GM21576 (cell line): ENCODE measurements at regions not wholly inside any gene's neighbourhood (a gene's known extent, or its start where the extent isn't known, plus 50 kb on each side); places are given as distances from the start of the nearest gene placed in this dataset.

ENCODE experiments used
- ATAC-seq: cut with Tn5 transposase; IDR thresholded peaks from one replicate; pipeline ENCODE4 v1.9.1; 2021; ENCODE audit warnings: mild to moderate bottlenecking, moderate library complexity; ENCODE audit not compliant: unreplicated experiment

DNA sequence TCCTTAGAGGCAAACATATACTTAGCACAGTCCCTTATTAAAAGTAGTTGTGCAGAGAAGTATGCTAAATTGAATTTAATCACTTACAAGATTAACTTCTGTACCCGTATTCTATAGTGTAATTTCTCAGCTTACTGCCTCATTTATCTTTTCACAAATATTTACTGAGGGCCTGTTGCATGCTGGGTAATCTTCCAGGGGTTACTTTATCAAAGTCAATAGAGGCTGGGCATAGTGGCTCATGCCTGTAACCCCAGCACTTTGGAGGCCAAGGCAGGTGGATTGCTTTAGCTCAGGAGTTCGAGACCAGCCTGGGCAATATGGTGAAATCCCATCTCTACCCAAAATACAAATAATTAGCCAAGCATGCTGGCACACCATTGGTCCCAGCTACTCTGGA, 111.7 kb upstream of the RAB27B start:
- no peak for ATAC-seq

DNA sequence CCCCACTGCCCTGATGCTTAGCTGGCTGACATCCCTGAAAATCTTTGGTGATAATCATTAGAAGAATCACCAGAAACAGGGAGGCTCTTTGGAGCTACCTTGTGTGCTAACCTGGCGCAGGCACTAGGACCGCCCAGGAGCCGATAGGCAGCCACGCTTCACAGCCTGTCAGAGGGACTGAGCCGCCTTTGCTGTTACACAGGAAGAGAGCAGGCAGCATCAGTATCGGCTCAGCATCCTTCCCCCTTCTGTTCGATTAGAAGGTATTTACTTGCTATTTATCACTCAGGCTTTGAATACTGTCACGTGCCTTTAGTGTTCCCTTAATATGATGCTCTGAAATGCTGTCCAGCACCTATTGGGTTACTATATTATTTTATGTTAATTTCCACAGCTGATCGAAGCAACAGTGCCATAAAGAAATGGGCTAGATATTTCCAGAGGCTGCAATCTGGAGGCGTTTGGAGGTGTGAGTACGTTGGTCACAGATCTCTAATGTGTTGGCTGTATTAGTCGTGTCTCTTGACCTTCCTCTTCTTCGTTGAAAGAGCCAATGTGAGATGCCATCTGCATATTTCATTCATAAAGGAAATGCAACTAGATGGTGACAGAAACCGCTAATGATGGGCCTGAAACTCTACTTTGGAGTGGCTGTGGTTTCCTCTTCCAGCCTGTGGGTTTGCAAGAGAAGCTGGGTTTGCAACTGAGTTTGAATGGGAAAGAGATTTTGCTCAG, 110.4 kb upstream of the RAB27B start:
- ATAC-seq: peak; percentile 88

DNA sequence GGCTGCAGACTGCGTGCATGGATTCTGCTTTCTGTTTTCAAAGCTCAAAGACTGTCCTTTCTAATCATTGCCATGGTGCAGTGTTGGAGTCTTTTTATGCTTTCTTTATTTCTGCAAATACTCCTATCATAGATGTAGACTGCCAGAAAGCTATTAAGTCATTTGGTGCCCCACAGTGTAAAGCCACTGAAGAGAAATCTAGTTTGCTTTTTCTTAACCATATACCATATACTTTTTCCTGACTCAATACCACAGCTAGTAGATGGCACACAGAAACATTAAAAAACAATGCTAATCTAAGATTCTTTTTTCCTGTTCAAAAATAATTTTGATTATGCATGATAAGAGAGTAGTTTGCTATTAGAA, 109.9 kb upstream of the RAB27B start:
- ATAC-seq: peak; percentile 16

DNA sequence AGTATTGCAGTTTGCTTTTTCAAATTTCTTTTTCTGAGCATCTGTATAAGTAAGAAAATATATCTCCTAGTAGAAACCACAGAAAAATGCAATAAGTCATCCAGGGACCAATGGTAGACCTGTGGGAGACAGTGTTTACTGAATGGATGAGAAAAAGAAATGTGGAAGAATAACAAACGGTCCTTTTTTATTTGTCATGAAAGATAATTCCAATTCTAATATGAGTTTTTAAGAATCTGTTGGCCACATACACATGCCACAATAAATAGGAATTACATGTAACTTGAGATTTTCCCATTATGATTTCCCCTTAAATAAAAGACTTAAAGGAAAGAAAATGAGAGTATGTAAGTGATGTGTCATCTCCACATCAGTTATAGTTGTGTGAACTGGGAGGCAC, 107.7 kb upstream of the RAB27B start:
- ATAC-seq: no peak

GRCh38 chr18:54726143-54726542, 102.1 kb upstream of the RAB27B start:
- ATAC-seq: no peak

DNA sequence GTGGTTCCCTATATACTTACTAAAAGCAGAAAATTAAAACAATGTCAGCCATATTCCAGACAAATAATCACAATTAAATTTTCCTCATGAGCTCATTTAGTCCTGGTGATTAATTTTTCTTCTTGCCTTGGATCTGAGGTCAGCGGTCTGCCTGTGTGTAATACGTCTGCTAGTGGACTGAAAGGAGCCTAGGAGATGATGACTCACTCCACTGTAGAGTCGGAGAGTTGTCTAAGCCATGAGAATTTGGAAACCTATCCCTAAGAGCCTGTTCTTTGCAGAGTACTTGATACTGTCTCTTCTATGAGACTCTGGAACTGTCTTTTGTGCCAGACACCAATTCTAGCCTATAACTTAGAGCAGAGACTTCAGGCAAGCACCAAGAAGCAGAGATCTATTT, 94.2 kb upstream of the RAB27B start:
- ATAC-seq: no peak

GRCh38 chr18:54736981-54737380, 91.3 kb upstream of the RAB27B start:
- no peak for ATAC-seq

- ATAC-seq: no peak
These were observed 90.3 kb upstream of the RAB27B start for GRCh38 chr18:54737986-54738385.

GRCh38 chr18:54739476-54739875, 88.8 kb upstream of the RAB27B start:
- ATAC-seq: no peak

- no peak for ATAC-seq
These were observed 88.0 kb upstream of the RAB27B start for GRCh38 chr18:54740136-54740846.

DNA sequence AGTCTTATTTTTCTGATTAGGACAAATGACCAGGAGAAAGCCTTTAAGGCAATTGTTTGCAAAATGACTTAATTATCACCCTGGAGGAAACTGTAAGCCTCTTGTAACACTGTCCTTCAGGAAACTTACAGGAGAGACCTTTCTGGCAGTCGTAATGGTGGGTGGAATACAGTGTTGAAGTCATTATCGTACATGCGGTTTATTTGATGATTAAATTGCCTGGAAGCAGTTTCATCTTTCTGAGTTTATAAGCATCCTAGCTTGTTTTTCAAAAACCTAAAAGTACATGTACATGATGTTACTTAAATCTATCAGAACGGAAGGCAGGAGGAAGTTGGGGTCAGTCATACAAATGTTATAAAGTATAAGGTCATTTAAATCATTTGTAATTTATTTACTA, 86.2 kb upstream of the RAB27B start:
- ATAC-seq: no peak

- ATAC-seq: no peak
These were observed 85.3 kb upstream of the RAB27B start for GRCh38 chr18:54742659-54743604.

DNA sequence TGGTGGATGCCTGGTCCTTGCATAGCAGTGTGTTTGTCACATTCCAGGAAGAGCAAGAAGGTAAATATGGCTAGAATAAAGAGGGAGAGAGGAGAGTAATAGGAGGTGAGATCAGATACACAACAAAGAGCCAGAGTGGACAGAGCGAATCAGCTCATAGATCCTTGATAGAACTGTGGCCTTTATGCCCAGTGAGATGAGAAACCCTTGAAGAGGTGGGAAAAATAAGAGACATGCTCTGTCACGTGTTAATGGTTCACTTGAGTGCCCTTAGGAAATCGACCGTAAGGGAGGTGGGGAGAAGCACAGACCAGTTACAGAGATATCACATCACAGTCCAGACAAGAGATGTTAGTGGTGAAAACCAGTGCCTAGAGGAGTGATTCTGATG, 84.7 kb upstream of the RAB27B start:
- ATAC-seq: no peak

DNA sequence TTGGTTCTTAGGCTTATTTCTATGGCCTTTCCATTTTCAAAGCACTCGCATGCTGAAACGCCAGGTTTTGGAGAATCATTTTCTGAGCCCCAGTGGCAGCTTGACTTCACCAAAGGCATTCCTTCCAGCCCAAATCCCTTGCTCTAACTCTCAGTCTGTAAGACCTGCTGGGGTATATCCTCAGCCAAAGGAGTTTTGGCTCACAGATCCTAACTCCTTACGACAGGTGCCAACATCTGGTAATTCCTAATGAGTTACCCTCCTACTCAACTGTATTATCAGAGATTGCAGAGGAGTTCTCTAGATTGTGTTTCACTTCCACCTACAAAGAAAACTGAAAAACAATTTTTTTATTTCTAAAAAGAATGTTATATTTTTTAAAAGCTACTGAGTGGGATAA, 79.0 kb upstream of the RAB27B start:
- no peak for ATAC-seq

DNA sequence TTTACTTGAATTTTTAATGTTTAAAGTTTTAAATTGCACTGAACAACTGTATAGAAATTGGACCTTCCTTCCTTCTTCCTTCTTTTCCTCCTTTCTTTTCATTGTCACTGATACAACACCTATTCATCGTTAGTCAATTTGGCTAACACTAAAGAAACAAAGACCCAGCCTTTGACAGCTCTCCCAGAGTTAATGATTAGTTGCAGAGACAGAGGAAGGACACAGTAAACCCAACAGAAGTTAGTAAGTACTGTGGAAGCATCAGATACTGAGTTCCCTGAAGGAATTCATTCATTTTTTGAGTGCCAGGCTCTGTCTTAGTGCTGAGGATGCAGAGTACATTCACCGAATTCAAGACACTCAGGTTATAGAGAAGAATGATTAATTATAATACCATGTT, 77.9 kb upstream of the RAB27B start:
- ATAC-seq: no peak

DNA sequence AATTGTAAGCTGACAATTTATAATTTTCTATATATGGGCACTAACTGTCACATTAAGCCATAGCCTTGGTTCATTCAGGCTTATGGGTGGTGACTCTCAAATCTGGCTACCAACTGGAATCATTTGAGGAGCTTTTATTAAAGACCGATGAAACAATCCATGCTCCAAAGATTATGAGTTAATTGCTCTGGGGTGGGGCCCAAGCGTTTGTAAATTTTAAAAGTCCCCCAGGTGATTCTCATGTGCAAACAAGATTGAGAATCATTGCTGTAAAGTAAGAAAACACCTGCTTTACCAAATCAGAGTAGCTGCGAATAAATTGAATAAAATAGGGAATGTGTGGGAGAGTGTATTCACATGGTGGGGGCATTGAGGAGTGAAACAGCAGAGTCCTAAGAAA, 76.1 kb upstream of the RAB27B start:
- ATAC-seq: no peak

DNA sequence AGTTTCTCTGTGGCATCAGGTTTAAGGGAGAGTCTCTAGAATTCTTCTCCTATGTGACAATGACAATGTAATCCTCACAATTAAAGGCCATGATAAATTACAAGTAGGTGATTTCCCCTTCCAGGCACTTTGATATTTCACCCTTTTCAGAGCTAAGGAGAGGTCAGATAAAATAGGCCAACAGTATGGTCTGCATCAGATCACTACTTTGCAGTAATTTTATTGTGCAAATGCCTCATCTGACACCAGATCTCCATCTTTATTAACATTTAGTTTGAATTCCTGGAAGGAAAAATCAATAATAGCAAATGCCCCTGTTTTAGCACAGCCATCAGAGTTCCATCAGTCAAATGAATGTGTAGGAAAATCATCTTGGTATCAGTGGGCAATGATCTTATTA, 72.8 kb upstream of the RAB27B start:
- ATAC-seq: no peak

- no peak for ATAC-seq
These were observed 65.9 kb upstream of the RAB27B start for GRCh38 chr18:54762386-54762785.

GRCh38 chr18:54764786-54765185, 63.5 kb upstream of the RAB27B start:
- ATAC-seq: no peak

DNA sequence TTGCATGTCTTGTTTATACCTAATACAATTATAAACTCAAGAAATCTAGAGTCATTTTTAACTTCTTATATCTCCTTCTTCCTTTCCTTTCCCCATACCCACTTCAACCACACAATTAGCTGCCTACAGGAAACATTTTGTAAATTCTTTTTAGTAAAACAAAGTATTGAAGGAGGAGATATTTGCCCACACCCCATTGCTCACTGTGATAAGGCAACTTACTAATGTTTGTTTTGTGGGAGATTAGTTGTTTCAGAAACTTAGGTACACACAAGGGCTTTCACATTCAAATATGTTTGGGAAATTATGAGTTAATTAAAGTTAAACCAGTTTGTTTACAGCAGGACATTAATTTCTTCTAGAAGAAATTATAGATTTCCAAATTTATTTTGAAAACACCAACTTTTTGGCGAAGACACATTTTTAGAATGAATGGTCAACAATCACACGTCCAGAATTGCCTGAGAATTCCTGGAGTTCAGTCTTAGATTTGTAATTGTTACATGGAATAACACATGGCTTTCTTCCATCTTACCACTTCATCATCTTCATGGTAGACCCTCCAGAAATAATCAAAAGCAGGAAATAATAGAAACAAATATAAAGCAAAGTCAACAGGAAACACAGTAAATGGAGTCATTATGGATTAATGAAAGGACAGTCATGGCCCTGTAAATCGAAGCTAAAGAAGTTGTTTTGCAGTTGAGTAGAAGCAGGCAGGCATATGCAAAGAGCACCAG, 62.5 kb upstream of the RAB27B start:
- ATAC-seq: no peak

DNA sequence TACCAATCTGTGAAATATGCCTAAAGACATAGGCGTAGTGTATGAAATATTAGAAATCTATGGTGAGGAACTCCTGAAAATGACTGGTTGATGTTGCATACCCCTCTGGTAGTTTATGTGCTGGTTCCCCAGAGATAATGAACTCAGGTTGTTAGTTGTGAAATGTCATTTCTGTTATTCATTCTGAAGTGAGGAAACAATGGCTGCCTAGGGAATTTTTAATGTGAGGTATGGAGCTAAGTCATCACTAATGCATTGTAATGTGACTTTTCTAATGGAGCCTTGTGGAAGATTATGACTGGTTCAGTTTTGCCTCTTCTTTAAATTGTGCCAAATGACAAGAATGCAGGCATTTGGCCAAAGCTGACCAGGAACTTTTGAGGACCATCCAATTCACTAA, 61.6 kb upstream of the RAB27B start:
- no peak for ATAC-seq
